ENCODE measurements at regions not wholly inside any gene's neighbourhood (a gene's known extent, or its start where the extent isn't known, plus 50 kb on each side); places are given as distances from the start of the nearest gene placed in this dataset.

DNA sequence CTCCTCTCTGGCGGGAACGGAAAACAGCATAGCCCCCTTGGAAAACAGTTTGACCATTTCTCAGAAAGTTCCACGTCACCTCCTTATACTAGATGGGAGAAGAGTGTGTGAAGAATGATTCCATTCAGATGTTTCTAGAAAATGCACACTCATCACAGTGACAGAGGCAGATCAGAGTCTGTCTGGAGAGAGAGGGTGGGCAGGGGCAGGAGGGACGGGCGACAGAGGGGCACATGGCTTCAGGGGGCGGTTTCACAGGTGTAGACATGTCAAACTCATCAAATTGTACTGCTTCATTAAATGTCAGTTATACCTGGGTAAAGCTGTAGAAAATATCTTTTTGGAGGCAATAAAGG is 88.8 kb upstream of the TAF1B start:
- CTCF ChIA-PET, result no interaction called here
- Histone ChIP-seq H3K27ac (ENCODE audit: low read depth, low read length, poor library complexity, severe bottlenecking) (no peak overlapping the region), H3K4me3 (ENCODE audit: low read depth, low read length, poor library complexity, severe bottlenecking) (no peak overlapping the region), H3K27me3 (replicated peaks; ENCODE audit: insufficient read depth, low read depth, low read length, poor library complexity) (no peaks in the 10 kb centered on the region), H3K9me3 (ENCODE audit: low read depth, low read length, poor library complexity, severe bottlenecking) (no peaks in the 10 kb centered on the region), H3K36me3 (ENCODE audit: insufficient read depth, low read length, poor library complexity, severe bottlenecking) (no peaks in the 10 kb centered on the region), H3K4me1 (ENCODE audit: insufficient read depth, low read length, poor library complexity, severe bottlenecking) (peaks cover 29% of the 10 kb centered on the region)
- intact Hi-C loops (cut with micrococcal nuclease; ENCODE audit: unreplicated experiment), result no loop called here
- TF ChIP-seq EZH2 (IDR thresholded peaks at IDR 0.05; ENCODE audit: borderline replicate concordance, low read depth, low read length, poor library complexity, severe bottlenecking), result no peak
- no peak for TF ChIP-seq CTCF (conservative IDR thresholded peaks at IDR 0.05; ENCODE audit: low read depth, low read length)
- no TSS peak for BruUV-seq (replicated peaks)
- DNase-seq (ENCODE audit: low spot score), result no peak
- POLR2A ChIA-PET (ENCODE audit: low non-redundant PET), result no interaction called here

GRCh38 chr2:9755008-9755407 is 88.3 kb upstream of the TAF1B start:
- no peak for TF ChIP-seq CTCF (conservative IDR thresholded peaks at IDR 0.05; ENCODE audit: low read depth, low read length)
- no peak for TF ChIP-seq EZH2 (IDR thresholded peaks at IDR 0.05; ENCODE audit: borderline replicate concordance, low read depth, low read length, poor library complexity, severe bottlenecking)
- Histone ChIP-seq H3K36me3 (ENCODE audit: insufficient read depth, low read length, poor library complexity, severe bottlenecking) (no peaks in the 10 kb centered on the region), H3K4me3 (ENCODE audit: low read depth, low read length, poor library complexity, severe bottlenecking) (no peak overlapping the region), H3K27me3 (replicated peaks; ENCODE audit: insufficient read depth, low read depth, low read length, poor library complexity) (no peaks in the 10 kb centered on the region), H3K9me3 (ENCODE audit: low read depth, low read length, poor library complexity, severe bottlenecking) (no peaks in the 10 kb centered on the region), H3K4me1 (ENCODE audit: insufficient read depth, low read length, poor library complexity, severe bottlenecking) (peaks cover 29% of the 10 kb centered on the region), H3K27ac (ENCODE audit: low read depth, low read length, poor library complexity, severe bottlenecking) (no peak overlapping the region)
- no TSS peak for BruUV-seq (replicated peaks)
- DNase-seq (ENCODE audit: low spot score), result no peak
- ChIA-PET POLR2A (ENCODE audit: low non-redundant PET) (no interaction called here), CTCF (no interaction called here)
- intact Hi-C loops (cut with micrococcal nuclease; ENCODE audit: unreplicated experiment), result no loop called here

DNA sequence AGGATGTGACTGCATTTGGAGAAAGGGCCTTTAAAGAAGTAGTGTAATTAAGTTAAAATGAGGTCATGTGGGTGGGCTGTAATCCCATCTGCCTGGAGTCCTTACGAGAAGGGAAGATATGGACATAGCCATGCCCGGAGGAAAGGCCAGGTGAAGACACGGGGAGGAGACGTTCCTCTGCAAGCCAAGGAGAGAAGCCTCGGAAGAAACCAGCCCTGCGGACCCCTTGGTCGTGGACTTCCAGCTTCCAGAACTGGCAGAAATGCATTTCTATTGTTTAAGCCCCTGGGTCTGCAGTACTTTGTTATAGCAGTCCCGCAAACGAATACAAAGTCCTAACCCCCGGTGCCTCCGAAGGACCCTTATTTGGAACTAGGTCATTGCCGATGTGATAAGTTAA is 87.6 kb upstream of the TAF1B start:
- DNase-seq (ENCODE audit: low spot score), result no peak
- Histone ChIP-seq H3K27ac (ENCODE audit: low read depth, low read length, poor library complexity, severe bottlenecking) (no peak overlapping the region), H3K36me3 (ENCODE audit: insufficient read depth, low read length, poor library complexity, severe bottlenecking) (no peaks in the 10 kb centered on the region), H3K4me3 (ENCODE audit: low read depth, low read length, poor library complexity, severe bottlenecking) (no peak overlapping the region), H3K4me1 (ENCODE audit: insufficient read depth, low read length, poor library complexity, severe bottlenecking) (peaks cover 29% of the 10 kb centered on the region), H3K9me3 (ENCODE audit: low read depth, low read length, poor library complexity, severe bottlenecking) (no peaks in the 10 kb centered on the region), H3K27me3 (replicated peaks; ENCODE audit: insufficient read depth, low read depth, low read length, poor library complexity) (no peaks in the 10 kb centered on the region)
- POLR2A ChIA-PET (ENCODE audit: low non-redundant PET), result no interaction called here
- intact Hi-C loops (cut with micrococcal nuclease; ENCODE audit: unreplicated experiment), result no loop called here
- TF ChIP-seq EZH2 (IDR thresholded peaks at IDR 0.05; ENCODE audit: borderline replicate concordance, low read depth, low read length, poor library complexity, severe bottlenecking), result no peak
- no peak for TF ChIP-seq CTCF (conservative IDR thresholded peaks at IDR 0.05; ENCODE audit: low read depth, low read length)
- no TSS peak for BruUV-seq (replicated peaks)
- CTCF ChIA-PET, result no interaction called here

Measured in A673 (cell line).